ENCODE measurements at regions not wholly inside any gene's neighbourhood (a gene's known extent, or its start where the extent isn't known, plus 50 kb on each side); places are given as distances from the start of the nearest gene placed in this dataset.
"Not testable (repeated sequence)": the region's sequence is repeated elsewhere in the genome, so short reads cannot be mapped to it uniquely, and the experiment has no call there.

DNA sequence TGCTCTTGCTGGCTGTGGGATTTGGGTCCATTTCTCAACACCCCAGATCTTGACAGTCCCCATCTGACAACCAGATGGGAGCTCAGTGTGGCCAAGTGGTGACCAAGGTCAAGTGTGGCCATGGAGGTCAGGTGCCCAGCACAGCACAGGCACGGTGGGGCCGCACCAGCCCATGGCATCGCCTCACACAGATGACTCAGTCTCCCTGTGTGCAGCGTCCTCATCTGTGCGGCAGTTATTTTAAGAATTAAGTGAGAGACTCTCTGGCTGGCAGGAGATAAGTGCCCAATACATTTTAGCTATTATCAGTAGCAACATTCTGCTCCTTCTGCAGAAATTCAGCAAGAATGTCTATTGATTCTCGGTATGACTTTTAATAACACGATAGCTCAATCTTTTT is 167.2 kb downstream of the DDX1 start:
- Histone ChIP-seq H4K20me1 (ENCODE audit: insufficient read depth) (no peaks in the 10 kb centered on the region), H3K9me2 (ENCODE audit: insufficient read depth, low read length) (no peaks in the 10 kb centered on the region), H3K36me3 (ENCODE audit: insufficient read depth, low read length) (no peaks in the 10 kb centered on the region), H2AFZ (ENCODE audit: low read depth, low read length) (no peak overlapping the region), H3K4me3 (ENCODE audit: low read length) (no peak overlapping the region), H3K27ac (ENCODE audit: low read length) (no peak overlapping the region), H3K9me3 (ENCODE audit: low read length) (peaks cover 17% of the 10 kb centered on the region), H3K9ac (ENCODE audit: low read length) (no peak overlapping the region), H3F3A (ENCODE audit: insufficient read depth, low read length, poor library complexity, severe bottlenecking) (no peaks in the 10 kb centered on the region), H3K79me2 (replicated peaks; ENCODE audit: insufficient read depth, low read length) (no peaks in the 10 kb centered on the region), H3K4me2 (ENCODE audit: low read length) (no peak overlapping the region), H3K27me3 (ENCODE audit: insufficient read depth, low read depth, low read length) (no peaks in the 10 kb centered on the region)
- TF ChIP-seq EZH2 (IDR thresholded peaks at IDR 0.05; ENCODE audit: borderline replicate concordance, insufficient read depth, low read length, poor library complexity, severe bottlenecking) (no peak), POLR2AphosphoS5 (IDR thresholded peaks at IDR 0.05) (no peak), RAD21 (conservative IDR thresholded peaks at IDR 0.05) (no peak), MXI1 (conservative IDR thresholded peaks at IDR 0.05; ENCODE audit: poor library complexity, severe bottlenecking) (no peak), TAF1 (IDR thresholded peaks at IDR 0.05; ENCODE audit: low read depth) (no peak), SMC3 (conservative IDR thresholded peaks at IDR 0.05; ENCODE audit: poor library complexity) (no peak), EP300 (conservative IDR thresholded peaks at IDR 0.05; ENCODE audit: poor library complexity, severe bottlenecking) (no peak)
- TF ChIP-seq, protein P1, sequence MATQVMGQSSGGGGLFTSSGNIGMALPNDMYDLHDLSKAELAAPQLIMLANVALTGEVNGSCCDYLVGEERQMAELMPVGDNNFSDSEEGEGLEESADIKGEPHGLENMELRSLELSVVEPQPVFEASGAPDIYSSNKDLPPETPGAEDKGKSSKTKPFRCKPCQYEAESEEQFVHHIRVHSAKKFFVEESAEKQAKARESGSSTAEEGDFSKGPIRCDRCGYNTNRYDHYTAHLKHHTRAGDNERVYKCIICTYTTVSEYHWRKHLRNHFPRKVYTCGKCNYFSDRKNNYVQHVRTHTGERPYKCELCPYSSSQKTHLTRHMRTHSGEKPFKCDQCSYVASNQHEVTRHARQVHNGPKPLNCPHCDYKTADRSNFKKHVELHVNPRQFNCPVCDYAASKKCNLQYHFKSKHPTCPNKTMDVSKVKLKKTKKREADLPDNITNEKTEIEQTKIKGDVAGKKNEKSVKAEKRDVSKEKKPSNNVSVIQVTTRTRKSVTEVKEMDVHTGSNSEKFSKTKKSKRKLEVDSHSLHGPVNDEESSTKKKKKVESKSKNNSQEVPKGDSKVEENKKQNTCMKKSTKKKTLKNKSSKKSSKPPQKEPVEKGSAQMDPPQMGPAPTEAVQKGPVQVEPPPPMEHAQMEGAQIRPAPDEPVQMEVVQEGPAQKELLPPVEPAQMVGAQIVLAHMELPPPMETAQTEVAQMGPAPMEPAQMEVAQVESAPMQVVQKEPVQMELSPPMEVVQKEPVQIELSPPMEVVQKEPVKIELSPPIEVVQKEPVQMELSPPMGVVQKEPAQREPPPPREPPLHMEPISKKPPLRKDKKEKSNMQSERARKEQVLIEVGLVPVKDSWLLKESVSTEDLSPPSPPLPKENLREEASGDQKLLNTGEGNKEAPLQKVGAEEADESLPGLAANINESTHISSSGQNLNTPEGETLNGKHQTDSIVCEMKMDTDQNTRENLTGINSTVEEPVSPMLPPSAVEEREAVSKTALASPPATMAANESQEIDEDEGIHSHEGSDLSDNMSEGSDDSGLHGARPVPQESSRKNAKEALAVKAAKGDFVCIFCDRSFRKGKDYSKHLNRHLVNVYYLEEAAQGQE (IDR thresholded peaks at IDR 0.05; ENCODE audit: borderline replicate concordance) = no peak
- TF ChIP-seq, protein P2, sequence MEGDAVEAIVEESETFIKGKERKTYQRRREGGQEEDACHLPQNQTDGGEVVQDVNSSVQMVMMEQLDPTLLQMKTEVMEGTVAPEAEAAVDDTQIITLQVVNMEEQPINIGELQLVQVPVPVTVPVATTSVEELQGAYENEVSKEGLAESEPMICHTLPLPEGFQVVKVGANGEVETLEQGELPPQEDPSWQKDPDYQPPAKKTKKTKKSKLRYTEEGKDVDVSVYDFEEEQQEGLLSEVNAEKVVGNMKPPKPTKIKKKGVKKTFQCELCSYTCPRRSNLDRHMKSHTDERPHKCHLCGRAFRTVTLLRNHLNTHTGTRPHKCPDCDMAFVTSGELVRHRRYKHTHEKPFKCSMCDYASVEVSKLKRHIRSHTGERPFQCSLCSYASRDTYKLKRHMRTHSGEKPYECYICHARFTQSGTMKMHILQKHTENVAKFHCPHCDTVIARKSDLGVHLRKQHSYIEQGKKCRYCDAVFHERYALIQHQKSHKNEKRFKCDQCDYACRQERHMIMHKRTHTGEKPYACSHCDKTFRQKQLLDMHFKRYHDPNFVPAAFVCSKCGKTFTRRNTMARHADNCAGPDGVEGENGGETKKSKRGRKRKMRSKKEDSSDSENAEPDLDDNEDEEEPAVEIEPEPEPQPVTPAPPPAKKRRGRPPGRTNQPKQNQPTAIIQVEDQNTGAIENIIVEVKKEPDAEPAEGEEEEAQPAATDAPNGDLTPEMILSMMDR (IDR thresholded peaks at IDR 0.05; ENCODE audit: poor library complexity, severe bottlenecking) = no peak

DNA sequence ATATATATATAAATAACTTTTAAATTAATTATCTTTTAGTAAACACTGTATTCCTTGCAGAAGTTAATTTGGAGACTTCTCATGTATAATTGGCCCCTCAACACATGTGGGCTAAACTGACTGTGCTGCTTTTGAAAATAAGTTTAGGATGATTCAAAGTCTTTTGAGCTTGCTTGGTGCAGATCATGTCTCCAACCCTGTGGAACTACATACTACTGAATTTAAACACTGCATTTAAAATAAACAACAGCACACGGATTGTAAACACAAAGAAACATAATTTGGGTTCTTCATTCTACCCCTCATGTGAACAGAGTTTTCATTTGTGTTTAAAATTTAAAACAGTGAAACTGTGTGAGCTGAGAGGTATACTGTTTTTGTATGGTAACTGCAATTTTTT is 167.7 kb downstream of the DDX1 start:
- H3K4me3 ChIP-seq (ENCODE audit: low read length) = no peak overlapping the region
- no peaks in the 10 kb centered on the region for H3K79me2 ChIP-seq (replicated peaks; ENCODE audit: insufficient read depth, low read length)
- no peak overlapping the region for H3K9ac ChIP-seq (ENCODE audit: low read length)
- H3K36me3 ChIP-seq (ENCODE audit: insufficient read depth, low read length) = no peaks in the 10 kb centered on the region
- no peaks in the 10 kb centered on the region for H4K20me1 ChIP-seq (ENCODE audit: insufficient read depth)
- H3K9me2 ChIP-seq (ENCODE audit: insufficient read depth, low read length) = no peaks in the 10 kb centered on the region
- H3K4me2 ChIP-seq (ENCODE audit: low read length) = no peak overlapping the region
- no peak overlapping the region for H3K27ac ChIP-seq (ENCODE audit: low read length)
- no peak overlapping the region for H2AFZ ChIP-seq (ENCODE audit: low read depth, low read length)
- TF ChIP-seq, protein P2 (IDR thresholded peaks at IDR 0.05; ENCODE audit: poor library complexity, severe bottlenecking) = no peak
- TF ChIP-seq MXI1 (conservative IDR thresholded peaks at IDR 0.05; ENCODE audit: poor library complexity, severe bottlenecking) = no peak
- H3F3A ChIP-seq (ENCODE audit: insufficient read depth, low read length, poor library complexity, severe bottlenecking) = no peaks in the 10 kb centered on the region
- no peaks in the 10 kb centered on the region for H3K27me3 ChIP-seq (ENCODE audit: insufficient read depth, low read depth, low read length)
- peaks cover 17% of the 10 kb centered on the region for H3K9me3 ChIP-seq (ENCODE audit: low read length)

DNA sequence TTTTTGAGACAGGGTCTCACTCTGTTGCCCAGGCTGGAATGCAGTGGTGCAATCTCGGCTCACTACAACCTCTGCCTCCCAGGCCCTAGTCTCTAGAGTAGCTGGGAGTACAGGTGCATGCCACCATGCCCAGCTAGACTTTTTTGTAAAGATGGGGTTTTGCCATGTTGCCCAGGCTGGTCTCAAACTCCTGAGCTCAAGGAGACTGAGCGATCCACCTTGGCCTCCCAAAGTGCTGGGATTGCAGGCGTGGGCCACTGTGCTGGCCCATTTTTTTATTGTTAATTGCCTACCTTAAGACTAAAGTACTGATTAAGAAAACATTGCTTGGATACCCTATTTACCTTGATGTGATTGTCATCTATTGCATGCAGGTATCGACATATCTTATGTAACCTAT is 168.1 kb downstream of the DDX1 start:
- not testable (repeated sequence) for H3F3A ChIP-seq (ENCODE audit: insufficient read depth, low read length, poor library complexity, severe bottlenecking); H3K27ac ChIP-seq (ENCODE audit: low read length); H2AFZ ChIP-seq (ENCODE audit: low read depth, low read length); H3K4me2 ChIP-seq (ENCODE audit: low read length); H3K27me3 ChIP-seq (ENCODE audit: insufficient read depth, low read depth, low read length); H3K4me3 ChIP-seq (ENCODE audit: low read length); H3K79me2 ChIP-seq (replicated peaks; ENCODE audit: insufficient read depth, low read length); H3K36me3 ChIP-seq (ENCODE audit: insufficient read depth, low read length); H3K9ac ChIP-seq (ENCODE audit: low read length); H3K9me2 ChIP-seq (ENCODE audit: insufficient read depth, low read length); H4K20me1 ChIP-seq (ENCODE audit: insufficient read depth)
- H3K9me3 ChIP-seq (ENCODE audit: low read length) = peaks cover 17% of the 10 kb centered on the region
